SIG-M5 treated with dmso at 0.1 percent for 504 hours (cell line): ENCODE measurements at regions not wholly inside any gene's neighbourhood (a gene's known extent, or its start where the extent isn't known, plus 50 kb on each side); places are given as distances from the start of the nearest gene placed in this dataset.
A peak's percentile ranks its signal among the peaks of the same experiment; 100 is the strongest.

Source experiments
- DNase-seq: peaks from one replicate; lab custom pipeline; 2025; ENCODE audit not compliant: unreplicated experiment; lab: John Stamatoyannopoulos, UW

DNA sequence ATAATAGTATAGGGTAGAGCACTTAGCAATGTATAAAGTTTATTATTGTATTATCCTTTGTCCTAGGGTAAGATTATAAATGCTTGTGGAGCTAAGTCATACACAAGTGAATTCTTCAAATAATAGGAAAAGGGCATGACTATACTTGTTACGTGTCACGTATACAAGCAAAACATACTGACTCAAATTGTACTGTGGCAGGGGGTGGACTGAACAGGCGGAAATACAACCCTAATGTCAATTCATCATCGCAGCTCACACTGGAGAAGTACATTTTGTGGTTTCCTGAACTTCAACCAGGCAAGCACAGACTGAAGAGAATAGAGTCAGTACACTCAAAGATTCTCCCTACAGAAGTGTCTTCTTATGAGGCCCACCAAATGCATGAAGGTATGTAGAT lies 201.0 kb downstream of the MBD2 start:
- no peak for DNase-seq

DNA sequence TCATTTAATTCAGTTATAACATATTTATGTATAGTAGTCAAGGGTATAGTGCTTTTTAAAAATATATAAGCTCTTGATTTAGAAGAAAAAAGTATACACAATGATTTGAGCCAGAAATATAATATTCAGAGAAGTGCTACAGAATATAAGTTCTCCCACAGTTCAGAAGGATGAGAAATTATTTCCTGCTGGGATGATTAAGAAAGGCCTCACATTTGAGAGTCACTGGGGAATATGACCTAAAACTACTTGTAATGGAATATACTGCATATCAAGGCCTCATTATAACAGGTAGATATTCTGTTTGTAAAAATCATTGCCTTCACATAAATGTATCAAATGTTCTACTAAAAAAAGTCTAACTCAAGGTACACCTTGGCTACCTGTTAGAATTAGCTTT lies 203.5 kb downstream of the MBD2 start:
- no peak for DNase-seq

DNA sequence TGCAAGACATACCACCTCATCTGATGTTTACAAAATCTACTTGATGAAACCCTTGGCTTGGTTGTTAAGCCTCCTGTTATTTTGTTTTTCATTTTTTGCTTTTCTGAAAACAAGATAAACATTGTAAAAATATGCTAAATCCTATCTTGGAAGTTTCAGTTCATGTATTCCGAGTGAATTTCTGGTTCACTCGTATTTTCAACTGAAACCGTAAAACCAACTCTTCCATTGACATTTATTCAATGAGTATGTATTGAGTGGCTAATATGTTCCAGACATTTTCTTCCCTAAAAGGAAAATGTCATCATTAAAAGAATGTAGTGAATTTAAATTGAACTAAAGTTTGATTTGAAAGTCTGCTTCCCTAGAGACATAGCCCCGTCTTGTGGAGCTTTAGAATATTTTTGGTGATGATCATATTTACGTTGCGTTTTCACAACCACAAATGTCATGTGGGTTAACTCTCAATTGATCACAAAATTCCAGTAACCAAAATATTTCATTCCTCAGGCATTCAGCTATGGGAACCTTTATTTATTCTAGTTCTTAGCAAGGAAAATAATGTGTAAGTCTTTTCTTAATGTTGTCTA lies 204.2 kb downstream of the MBD2 start:
- DNase-seq: no peak

DNA sequence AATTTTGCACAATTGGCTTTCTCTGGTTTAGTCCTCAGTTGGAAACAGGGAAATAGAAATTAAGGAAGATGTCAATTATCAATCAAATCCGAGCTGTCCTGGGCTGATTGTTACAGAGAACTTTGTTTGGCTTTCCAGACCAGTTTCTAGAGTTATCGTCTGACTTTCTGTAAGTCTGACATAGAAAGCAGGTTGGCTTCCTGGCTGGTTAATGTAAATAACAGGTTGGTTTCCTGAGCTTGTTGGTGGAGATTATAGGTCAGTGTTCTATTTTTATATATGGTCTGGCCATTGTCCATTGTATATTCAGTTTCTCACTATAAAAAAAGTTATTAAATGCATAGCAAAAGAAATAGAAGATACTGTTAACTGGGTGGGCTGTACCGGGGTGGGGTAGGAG lies 204.8 kb downstream of the MBD2 start:
- DNase-seq: no peak

DNA sequence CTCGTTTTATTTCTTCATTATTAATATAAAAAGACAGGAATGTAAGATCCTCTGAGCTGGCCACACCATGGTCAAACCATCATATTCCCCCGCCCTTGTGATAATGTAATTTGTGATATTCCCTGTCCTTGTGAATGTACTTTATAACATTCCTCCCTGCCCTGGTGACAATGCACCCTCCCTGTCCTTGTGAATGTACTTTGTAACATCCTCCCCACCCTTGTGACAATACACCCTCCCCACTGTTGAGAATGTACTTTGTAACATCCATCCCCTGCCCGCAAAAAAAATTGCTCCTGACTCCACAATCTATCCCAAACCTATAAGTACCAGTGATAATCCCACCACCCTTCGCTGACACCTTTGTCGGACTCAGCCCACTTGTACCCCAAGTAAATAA lies 211.0 kb downstream of the MBD2 start:
- DNase-seq: no peak

DNA sequence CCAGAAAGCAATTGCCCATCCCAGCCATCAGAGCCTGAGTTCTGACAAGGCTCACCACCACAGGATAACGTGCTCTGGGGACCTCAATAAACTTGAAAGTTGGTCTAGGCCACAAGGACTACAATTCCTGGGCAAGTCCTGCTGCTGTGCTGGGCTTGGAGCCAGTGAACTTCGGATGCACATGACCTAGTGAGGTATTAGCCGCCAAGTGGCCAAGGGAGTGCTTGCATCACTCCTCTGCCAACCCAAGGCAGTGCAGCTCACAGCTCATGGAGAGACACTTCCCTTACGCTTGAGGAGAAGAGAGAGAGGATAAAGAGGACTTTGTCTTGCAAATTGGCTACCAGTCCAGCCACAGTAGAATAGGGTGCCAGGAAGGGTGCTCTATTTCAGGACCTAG lies 219.6 kb downstream of the MBD2 start:
- no peak for DNase-seq

DNA sequence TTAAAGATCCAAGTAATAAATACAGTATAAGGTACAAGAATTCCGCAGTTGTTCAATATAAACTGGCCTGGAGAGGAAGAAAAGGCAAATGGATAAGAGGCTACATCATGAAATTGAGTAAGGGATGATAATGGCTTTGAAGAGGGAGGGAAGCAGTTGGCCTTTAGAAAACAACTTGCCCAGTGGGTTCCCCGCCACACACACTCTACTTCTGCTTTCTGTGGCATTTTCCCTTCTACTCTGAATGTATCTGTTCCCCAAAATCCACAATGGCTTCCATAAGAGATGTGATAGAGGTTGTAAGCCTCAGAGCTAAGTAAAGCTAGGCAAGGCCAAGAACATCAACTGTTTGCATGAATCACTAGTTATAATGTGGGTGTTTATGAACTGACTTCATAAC lies 221.3 kb downstream of the MBD2 start:
- DNase-seq: no peak

DNA sequence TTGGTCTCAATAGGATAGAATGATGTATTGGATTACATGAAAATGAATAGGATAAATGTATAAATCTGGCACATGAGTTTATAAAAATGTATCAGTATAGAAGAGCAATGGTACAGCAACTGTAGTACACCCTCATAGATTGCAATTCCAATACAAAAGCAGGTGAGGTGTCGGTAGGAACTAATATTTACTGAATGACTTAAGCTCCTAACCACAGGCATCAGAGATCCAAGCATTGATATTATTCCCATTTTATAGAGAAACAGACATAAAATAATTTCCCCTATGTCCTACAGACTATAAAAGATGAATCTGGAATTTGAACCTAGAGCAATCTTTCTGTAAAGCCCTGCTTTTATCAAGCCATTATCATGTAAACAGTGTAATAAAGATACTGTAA lies 227.4 kb downstream of the MBD2 start:
- DNase-seq: no peak

DNA sequence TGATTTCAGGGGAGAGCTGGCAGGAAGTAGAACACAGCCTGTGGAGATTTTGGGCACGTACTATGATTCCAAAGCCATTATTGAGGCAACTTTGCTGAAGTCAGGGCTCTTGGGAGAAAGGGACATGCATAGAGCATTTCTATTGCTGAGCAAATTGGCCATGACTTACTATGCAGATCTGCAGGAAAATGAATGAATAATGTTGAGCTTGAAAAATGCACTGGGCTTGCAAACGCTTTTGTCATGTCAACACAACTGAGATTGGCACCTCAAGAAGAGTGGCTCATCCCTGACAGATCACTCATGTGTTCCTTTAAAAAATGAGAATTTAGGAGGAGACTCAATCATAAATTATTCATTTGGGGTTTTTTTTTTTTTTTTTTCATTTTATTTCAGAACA lies 230.5 kb downstream of the MBD2 start:
- DNase-seq: no peak

DNA sequence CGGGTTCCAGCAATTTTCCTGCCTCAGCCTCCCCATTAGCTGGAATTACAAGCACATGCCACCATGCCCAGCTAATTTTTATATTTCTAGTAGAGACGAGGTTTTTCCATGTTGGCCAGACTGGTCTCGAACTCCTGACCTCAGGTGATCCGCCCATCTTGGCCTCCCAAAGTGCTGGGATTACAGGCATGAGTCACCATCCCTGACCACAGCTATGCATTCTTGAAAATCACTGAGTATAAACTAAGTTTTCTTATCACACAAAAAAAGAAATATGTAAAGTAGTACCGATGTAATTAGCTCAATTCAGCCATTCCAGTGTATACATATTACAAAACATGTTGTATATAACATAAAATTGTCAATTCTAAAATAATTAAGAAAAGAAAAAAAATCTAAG lies 232.7 kb downstream of the MBD2 start:
- DNase-seq: no peak

DNA sequence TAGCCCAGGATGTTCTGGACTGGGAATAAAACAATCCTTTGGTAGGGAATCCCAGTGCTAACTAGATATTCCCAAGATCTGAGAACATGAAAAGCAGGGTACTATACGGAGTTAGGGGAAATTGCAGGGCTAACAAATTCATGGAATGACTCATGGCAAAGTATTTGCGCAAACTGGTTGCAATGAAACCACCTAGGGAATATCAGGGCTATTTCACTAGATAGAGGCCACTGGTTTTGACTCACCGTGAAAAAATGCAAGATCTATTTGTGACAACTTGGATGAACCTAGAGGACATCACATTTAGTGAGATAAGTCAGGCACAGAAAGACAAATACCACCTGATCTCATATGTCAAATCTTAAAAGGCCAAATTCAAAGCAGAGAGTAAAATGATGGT lies 233.3 kb downstream of the MBD2 start:
- DNase-seq: no peak

DNA sequence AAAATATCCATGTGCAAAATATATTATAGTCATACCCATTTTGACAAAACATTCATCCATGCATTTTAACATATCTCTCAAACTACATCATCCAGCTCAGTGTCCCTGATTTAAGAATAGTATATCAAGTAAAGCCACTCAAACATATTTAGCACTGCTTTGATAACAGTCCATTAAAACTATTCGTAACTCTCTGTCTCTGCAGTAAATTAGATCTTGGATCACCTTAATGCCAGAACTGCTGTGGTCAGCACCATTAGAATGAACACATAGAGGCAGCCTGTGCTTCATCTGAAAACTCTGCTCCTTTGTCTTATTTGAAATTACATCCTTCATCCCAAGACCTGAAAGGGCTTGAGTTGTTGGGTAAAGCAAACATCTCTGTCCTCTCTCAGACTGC lies 234.0 kb downstream of the MBD2 start:
- no peak for DNase-seq

DNA sequence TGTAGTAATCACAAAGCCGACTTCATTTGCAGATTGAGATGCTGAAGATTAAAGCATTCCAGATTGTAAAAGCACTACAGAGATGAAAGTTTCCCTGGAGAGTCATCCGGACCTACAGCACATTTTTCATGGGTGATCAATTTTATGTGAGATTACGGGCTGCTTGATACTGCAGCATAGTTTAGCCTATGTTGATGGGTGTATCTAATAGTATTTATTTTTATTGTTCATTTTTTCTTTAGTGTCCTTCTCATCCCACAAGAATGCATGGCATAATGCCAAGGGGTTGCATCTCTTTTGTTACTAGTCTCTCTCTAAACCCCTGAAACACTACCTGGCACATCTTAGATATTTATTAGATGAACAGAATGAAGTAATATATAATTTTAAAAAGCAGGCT lies 240.4 kb downstream of the MBD2 start:
- DNase-seq: no peak

DNA sequence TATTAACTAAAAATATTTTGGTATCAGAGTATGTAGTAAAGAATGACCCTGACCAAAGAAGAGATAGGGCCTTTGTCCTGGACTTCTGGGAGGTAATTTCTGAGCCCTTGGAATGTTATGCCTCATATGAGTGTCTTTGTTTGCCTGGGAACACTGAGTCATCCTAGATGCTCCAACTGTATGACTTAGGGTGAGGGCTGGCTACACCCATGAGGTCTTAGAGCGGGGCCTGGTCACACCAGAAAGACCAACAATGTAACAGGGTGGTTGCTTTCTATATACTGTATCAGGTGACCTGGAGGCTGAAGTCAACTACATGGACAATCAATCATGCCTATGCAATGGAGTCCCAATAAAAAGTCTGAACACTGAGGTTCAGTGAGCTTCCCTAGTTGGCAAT lies 253.1 kb downstream of the MBD2 start:
- no peak for DNase-seq

DNA sequence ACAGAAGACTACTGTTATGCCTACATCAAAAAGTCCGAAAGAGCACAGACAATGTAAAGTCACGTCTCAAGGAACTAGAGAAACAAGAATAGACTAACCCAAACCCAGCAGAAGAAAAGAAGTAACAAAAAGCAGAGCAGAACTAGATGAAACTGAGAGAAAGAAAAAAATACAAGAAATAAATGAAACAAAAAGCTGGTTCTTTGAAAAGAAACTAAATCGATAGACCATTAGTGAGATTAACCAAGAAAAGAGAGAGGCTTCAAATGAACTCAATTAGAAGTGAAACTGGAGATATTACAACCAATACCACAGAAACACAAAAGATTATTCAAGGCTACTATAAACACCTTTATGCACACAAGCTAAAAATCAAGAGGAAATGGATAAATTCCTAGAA lies 271.8 kb downstream of the MBD2 start:
- no peak for DNase-seq

DNA sequence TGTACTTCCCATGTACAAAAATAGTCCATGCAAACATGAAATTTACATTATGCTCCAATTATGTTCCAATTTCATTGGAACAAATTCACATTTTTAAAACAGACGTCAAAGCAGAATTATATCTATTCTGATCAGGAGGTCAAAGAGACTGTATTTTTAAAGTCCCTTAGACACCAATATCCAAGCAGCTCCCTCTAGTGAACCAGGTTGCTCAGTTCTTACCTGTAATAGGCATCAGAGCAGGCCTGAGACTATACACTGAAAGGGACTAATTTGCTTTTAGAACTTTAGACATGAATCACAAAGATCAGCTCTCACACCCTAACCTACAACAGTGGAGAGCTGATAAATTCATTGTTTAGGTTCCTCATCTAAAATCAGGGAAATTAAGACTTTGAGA lies 273.9 kb downstream of the MBD2 start:
- peak; percentile 1 for DNase-seq

DNA sequence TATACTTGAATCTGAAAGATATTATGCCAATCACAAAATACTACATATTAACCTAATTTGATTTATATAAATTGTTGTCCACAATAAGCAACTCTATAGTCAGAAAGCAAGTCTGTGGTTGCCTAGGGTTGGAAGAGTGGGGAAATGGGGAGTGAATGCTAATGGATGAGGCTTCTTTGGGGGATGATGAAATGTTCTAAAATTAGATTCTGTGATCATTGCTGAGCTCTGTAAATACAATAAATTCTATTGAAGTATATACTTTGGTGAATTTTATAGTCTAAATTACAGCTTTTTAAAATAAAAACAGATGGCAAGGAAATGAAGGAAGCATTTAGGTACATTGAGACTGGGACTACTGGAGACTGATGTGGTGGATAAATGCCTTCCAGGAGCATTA lies 275.5 kb downstream of the MBD2 start:
- DNase-seq: no peak

DNA sequence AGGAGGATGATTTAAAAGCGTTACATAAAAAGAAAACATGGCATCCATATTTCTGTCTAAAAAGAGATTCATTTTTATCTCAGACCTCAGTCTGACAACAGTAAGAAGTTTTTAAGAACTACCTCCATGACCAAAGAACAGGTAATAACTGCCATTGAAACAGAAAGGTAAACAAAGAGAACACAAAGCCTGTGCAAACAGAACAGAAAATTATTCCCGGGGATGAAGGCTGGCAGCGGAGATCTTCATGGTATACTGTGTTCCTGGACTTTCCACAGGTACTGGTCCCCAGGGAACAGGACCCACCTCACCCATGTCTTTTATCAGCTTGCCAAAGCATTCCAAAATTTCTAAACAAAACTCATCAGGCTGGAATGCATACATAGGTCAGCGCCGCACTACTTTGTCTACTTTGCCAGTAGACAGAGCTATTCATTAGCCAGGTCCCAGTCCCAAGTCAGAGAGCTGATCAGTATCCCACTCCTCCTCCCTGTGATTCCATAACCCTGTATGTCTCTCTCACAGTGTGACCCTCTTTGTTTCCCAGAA lies 277.3 kb downstream of the MBD2 start:
- DNase-seq: no peak

DNA sequence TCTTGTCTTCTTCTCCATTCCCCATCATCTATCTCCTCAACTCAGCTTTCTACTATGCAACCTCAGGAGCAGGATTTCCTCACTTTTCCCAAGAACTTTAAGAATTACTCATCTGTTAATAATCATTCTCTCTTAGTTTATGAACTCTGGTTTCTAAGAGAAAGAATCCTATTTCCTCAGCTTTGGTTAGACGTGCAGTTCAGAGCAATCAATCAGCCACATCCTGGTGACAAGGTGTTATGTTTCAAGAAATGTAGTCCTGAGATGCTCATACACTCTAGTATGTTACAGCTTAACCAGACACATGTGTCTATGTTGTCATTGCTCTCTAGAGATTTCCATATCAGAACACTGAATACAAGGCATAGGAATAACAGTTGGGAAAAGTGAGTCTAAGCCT lies 277.9 kb downstream of the MBD2 start:
- DNase-seq: no peak

DNA sequence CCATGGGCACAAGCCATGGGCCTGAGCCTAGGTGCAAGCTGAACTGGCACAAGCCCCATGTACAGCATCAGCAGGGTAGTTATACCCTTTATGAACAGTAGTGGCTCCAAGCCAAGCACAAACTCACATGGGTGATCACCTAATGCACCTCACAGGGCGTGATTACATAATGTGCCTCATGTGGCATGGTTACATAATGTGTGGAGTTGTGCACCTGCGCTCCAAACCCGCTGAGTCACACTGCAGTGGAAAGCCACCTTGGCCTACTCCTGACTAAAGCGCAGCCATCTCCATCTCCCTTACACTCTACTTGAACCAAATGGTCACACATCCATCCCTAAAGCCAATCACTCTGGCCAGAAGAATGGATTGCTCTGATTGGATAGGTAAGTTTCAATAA lies 279.7 kb downstream of the MBD2 start:
- DNase-seq: no peak

DNA sequence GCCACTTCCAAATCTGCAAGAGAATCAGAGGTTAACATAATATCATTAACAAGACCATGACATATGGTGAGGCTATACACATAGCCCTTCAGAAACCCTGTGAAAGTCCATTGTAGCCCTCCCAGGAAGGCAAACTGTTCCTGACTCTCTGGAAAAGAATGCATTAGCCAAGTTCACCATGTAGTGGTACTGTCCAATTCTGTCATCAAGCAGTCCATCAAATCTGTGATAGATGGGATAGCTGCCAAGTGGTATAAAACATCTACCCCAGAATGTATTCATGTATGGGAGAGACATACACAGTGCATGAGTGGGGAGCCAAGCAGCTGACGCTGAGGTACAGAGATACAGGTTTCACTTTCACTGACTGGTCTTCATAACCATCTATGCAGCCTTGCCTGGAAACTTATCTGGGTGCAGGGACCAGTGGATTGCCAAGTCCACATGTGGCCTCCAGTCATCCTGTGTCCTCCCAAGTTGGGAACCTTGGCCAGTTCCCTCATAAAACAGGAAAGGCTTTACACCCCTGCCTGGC lies 281.1 kb downstream of the MBD2 start:
- no peak for DNase-seq

DNA sequence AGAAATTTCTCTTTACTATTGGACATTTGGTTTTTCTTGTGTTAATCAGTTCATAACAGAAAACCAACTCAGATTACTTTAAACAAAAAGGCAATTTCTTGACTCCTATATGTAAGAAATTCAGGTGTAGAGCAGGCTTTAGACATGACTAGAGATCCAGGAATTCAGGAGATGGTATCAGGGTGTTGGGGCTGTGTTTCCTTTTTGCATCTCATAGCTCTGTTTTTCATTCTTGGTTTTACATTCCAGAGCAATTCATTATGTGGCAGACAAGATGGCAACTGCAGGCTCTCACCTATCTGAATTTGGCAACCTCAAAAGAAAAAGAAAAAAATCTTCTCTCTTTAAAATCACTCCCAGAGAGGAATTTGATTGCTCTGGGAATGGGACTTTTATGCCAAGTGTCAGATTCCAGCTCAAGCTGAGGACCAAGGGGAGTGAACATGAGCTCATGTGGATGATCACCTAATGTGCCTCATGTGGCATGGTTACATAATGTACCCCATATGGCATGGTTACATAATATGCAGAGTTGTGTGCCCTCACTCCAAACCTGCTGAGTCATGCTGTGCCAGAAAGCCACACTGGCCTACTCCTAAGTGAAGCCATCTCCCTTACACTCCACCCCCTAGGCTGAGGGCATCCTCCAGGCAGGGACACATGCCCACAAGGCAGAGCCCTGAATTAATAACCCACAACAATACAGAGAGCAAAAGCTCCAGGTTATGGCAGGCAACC lies 282.7 kb downstream of the MBD2 start:
- no peak for DNase-seq

DNA sequence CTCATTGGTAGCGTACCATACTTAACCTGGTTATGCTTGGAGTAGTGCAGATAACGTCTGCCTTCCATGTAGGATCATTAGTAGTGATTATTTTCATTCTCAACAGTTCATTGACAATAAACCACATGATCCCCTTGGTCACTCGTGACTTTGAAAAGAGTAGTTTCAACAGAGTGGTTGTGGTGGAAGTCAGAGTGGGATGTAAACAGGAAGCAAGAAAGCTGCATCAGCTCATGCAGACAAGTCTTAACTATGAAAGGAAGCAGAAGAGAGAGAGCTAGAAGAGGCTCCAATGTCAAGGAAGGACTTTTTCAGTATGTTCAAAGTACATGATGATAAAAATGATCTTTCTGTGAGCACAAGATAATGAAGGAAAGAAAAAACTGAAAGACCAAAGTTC lies 287.4 kb downstream of the MBD2 start:
- DNase-seq: no peak
